HG03565 (cell line): ENCODE measurements at regions not wholly inside any gene's neighbourhood (a gene's known extent, or its start where the extent isn't known, plus 50 kb on each side); places are given as distances from the start of the nearest gene placed in this dataset.

Source experiments
- ATAC-seq: cut with Tn5 transposase; IDR thresholded peaks from one replicate; pipeline ENCODE4 v1.9.1; 2021; ENCODE audit warnings: mild to moderate bottlenecking, moderate library complexity; ENCODE audit not compliant: unreplicated experiment

- ATAC-seq = no peak
Observed at GRCh38 chr11:109251230-109251629, 170.8 kb upstream of the C11orf87 start.

- no peak for ATAC-seq
Observed at GRCh38 chr11:109264128-109264527, 157.9 kb upstream of the C11orf87 start.

- ATAC-seq = no peak
Observed at GRCh38 chr11:109267293-109268095, 154.5 kb upstream of the C11orf87 start.

GRCh38 chr11:109275931-109276330 lies 146.1 kb upstream of the C11orf87 start:
- ATAC-seq = no peak

- ATAC-seq = no peak
Observed at GRCh38 chr11:109285465-109285864, 136.5 kb upstream of the C11orf87 start.

GRCh38 chr11:109291553-109291952 lies 130.4 kb upstream of the C11orf87 start:
- no peak for ATAC-seq

GRCh38 chr11:109298865-109299264 lies 123.1 kb upstream of the C11orf87 start:
- no peak for ATAC-seq

GRCh38 chr11:109300211-109300610 lies 121.8 kb upstream of the C11orf87 start:
- no peak for ATAC-seq

GRCh38 chr11:109302591-109303334 lies 119.2 kb upstream of the C11orf87 start:
- ATAC-seq = no peak

GRCh38 chr11:109303342-109303741 lies 118.6 kb upstream of the C11orf87 start:
- ATAC-seq = no peak

- no peak for ATAC-seq
Observed at GRCh38 chr11:109304159-109304558, 117.8 kb upstream of the C11orf87 start.

GRCh38 chr11:109305009-109305408 lies 117.0 kb upstream of the C11orf87 start:
- no peak for ATAC-seq

- ATAC-seq = no peak
Observed at GRCh38 chr11:109306322-109306721, 115.7 kb upstream of the C11orf87 start.

GRCh38 chr11:109307366-109307765 lies 114.6 kb upstream of the C11orf87 start:
- no peak for ATAC-seq

GRCh38 chr11:109308551-109308950 lies 113.4 kb upstream of the C11orf87 start:
- no peak for ATAC-seq

GRCh38 chr11:109309153-109309552 lies 112.8 kb upstream of the C11orf87 start:
- no peak for ATAC-seq

- ATAC-seq = no peak
Observed at GRCh38 chr11:109317726-109318125, 104.3 kb upstream of the C11orf87 start.

- no peak for ATAC-seq
Observed at GRCh38 chr11:109320595-109320994, 101.4 kb upstream of the C11orf87 start.

GRCh38 chr11:109326781-109327180 lies 95.2 kb upstream of the C11orf87 start:
- ATAC-seq = no peak

GRCh38 chr11:109329716-109330115 lies 92.3 kb upstream of the C11orf87 start:
- ATAC-seq = no peak

- ATAC-seq = no peak
Observed at GRCh38 chr11:109338131-109338530, 83.9 kb upstream of the C11orf87 start.

- ATAC-seq = no peak
Observed at GRCh38 chr11:109342261-109342660, 79.7 kb upstream of the C11orf87 start.
